BLaER1 (cell line): ENCODE measurements at regions not wholly inside any gene's neighbourhood (a gene's known extent, or its start where the extent isn't known, plus 50 kb on each side); places are given as distances from the start of the nearest gene placed in this dataset.

ENCODE experiments used
- H3K27ac ChIP-seq: shearing (Covaris generic); formaldehyde crosslinking; 2 replicates; pipeline ENCODE4 v1.8.1; 2022
- H3K27me3 ChIP-seq: shearing (Covaris generic); formaldehyde crosslinking; 2 replicates; pipeline ENCODE4 v1.8.1; 2022
- H3K36me3 ChIP-seq: shearing (Covaris generic); formaldehyde crosslinking; 2 replicates; pipeline ENCODE4 v1.8.1; 2022
- H3K4me1 ChIP-seq: shearing (Covaris generic); formaldehyde crosslinking; 2 replicates; pipeline ENCODE4 v1.8.1; 2022
- H3K4me2 ChIP-seq: shearing (Covaris generic); formaldehyde crosslinking; 2 replicates; pipeline ENCODE4 v1.8.1; 2022
- H3K4me3 ChIP-seq: shearing (Covaris generic); formaldehyde crosslinking; 2 replicates; pipeline ENCODE4 v1.8.1; 2022
- H3K9ac ChIP-seq: shearing (Covaris generic); formaldehyde crosslinking; 2 replicates; pipeline ENCODE4 v1.8.1; 2022
- H3K9me3 ChIP-seq: shearing (Covaris generic); formaldehyde crosslinking; 2 replicates; pipeline ENCODE4 v1.8.1; 2022
- H4K20me1 ChIP-seq: shearing (Covaris generic); formaldehyde crosslinking; 2 replicates; pipeline ENCODE4 v1.8.1; 2022
- Cebpa-rat ChIP-seq: shearing (Covaris generic); IDR thresholded peaks from 2 replicates; pipeline ENCODE4 v1.8.1; 2022

- Histone ChIP-seq H3K4me3 (no peak overlapping the region), H3K27me3 (no peaks in the 10 kb centered on the region), H4K20me1 (no peaks in the 10 kb centered on the region), H3K4me2 (no peak overlapping the region), H3K27ac (no peak overlapping the region), H3K36me3 (no peaks in the 10 kb centered on the region), H3K9me3 (peaks cover 47% of the 10 kb centered on the region), H3K9ac (no peak overlapping the region), H3K4me1 (peaks cover 53% of the 10 kb centered on the region)
- no peak for TF ChIP-seq Cebpa-rat
Observed at GRCh38 chr22:49363526-49364230, 464.0 kb downstream of the BRD1 start.

- H3K4me2 ChIP-seq, result no peak overlapping the region
- no peaks in the 10 kb centered on the region for H3K27me3 ChIP-seq
- no peak overlapping the region for H3K9ac ChIP-seq
- no peak overlapping the region; the same call in 1 of the 2 replicates for H3K27ac ChIP-seq
- peaks cover 59% of the 10 kb centered on the region for H3K9me3 ChIP-seq
- no peaks in the 10 kb centered on the region for H3K36me3 ChIP-seq
- H3K4me1 ChIP-seq, result peaks cover 42% of the 10 kb centered on the region
- H3K4me3 ChIP-seq, result no peak overlapping the region
- no peak for TF ChIP-seq Cebpa-rat
- no peaks in the 10 kb centered on the region for H4K20me1 ChIP-seq
Observed at GRCh38 chr22:49362211-49362839, 465.3 kb downstream of the BRD1 start.

- H3K4me1 ChIP-seq, result peaks cover 40% of the 10 kb centered on the region
- no peaks in the 10 kb centered on the region for H3K36me3 ChIP-seq
- H4K20me1 ChIP-seq, result no peaks in the 10 kb centered on the region
- peaks cover 70% of the 10 kb centered on the region for H3K9me3 ChIP-seq
- no peak overlapping the region for H3K27ac ChIP-seq
- no peak for TF ChIP-seq Cebpa-rat
- H3K4me3 ChIP-seq, result no peak overlapping the region
- no peak overlapping the region for H3K9ac ChIP-seq
- H3K4me2 ChIP-seq, result no peak overlapping the region; the same call in 1 of the 2 replicates
- H3K27me3 ChIP-seq, result no peaks in the 10 kb centered on the region
Observed at GRCh38 chr22:49361164-49361563, 466.5 kb downstream of the BRD1 start.

GRCh38 chr22:49360746-49361145 lies 466.9 kb downstream of the BRD1 start:
- H3K9ac ChIP-seq, result no peak overlapping the region
- H3K4me1 ChIP-seq, result peaks cover 40% of the 10 kb centered on the region
- H3K27ac ChIP-seq, result no peak overlapping the region
- H3K9me3 ChIP-seq, result peaks cover 75% of the 10 kb centered on the region
- no peaks in the 10 kb centered on the region for H3K27me3 ChIP-seq
- H3K4me3 ChIP-seq, result no peak overlapping the region
- H3K4me2 ChIP-seq, result peak overlapping the region; percentile 27
- 0 out of 2 replicates have a peak, but pooled peaks cover under 1% of the 10 kb centered on the region for H3K36me3 ChIP-seq
- no peaks in the 10 kb centered on the region for H4K20me1 ChIP-seq
- no peak for TF ChIP-seq Cebpa-rat

GRCh38 chr22:49359076-49359475 lies 468.6 kb downstream of the BRD1 start:
- H3K9me3 ChIP-seq, result peaks cover 76% of the 10 kb centered on the region
- H4K20me1 ChIP-seq, result no peaks in the 10 kb centered on the region
- peak overlapping the region; percentile 24; the same call in 1 of the 2 replicates for H3K4me2 ChIP-seq
- H3K4me1 ChIP-seq, result peaks cover 56% of the 10 kb centered on the region
- no peaks in the 10 kb centered on the region for H3K27me3 ChIP-seq
- TF ChIP-seq Cebpa-rat, result no peak
- H3K27ac ChIP-seq, result no peak overlapping the region
- H3K36me3 ChIP-seq, result 0 out of 2 replicates have a peak, but pooled peaks cover 4% of the 10 kb centered on the region
- no peak overlapping the region for H3K9ac ChIP-seq
- no peak overlapping the region for H3K4me3 ChIP-seq

- Histone ChIP-seq H3K27me3 (no peaks in the 10 kb centered on the region), H3K9ac (no peak overlapping the region), H3K36me3 (0 out of 2 replicates have a peak, but pooled peaks cover 4% of the 10 kb centered on the region), H4K20me1 (no peaks in the 10 kb centered on the region), H3K9me3 (peaks cover 65% of the 10 kb centered on the region), H3K4me2 (no peak overlapping the region), H3K4me1 (peaks cover 68% of the 10 kb centered on the region), H3K4me3 (0 out of 2 replicates have a peak overlapping the region, but pooled peaks have one; percentile 2), H3K27ac (no peak overlapping the region)
- no peak for TF ChIP-seq Cebpa-rat
Observed at GRCh38 chr22:49357661-49358440, 469.8 kb downstream of the BRD1 start.

GRCh38 chr22:49356428-49356827 lies 471.2 kb downstream of the BRD1 start:
- no peak for TF ChIP-seq Cebpa-rat
- no peak overlapping the region for H3K4me2 ChIP-seq
- no peaks in the 10 kb centered on the region for H3K27me3 ChIP-seq
- no peak overlapping the region for H3K9ac ChIP-seq
- no peaks in the 10 kb centered on the region for H4K20me1 ChIP-seq
- no peak overlapping the region for H3K27ac ChIP-seq
- peaks cover 54% of the 10 kb centered on the region for H3K9me3 ChIP-seq
- peaks cover 72% of the 10 kb centered on the region for H3K4me1 ChIP-seq
- 0 out of 2 replicates have a peak, but pooled peaks cover 4% of the 10 kb centered on the region for H3K36me3 ChIP-seq
- no peak overlapping the region for H3K4me3 ChIP-seq

- TF ChIP-seq Cebpa-rat, result no peak
- no peak overlapping the region for H3K27ac ChIP-seq
Observed at GRCh38 chr22:49355211-49355920, 472.3 kb downstream of the BRD1 start.

GRCh38 chr22:49354516-49355210 lies 473.0 kb downstream of the BRD1 start:
- Histone ChIP-seq H3K9ac (no peak overlapping the region), H4K20me1 (no peaks in the 10 kb centered on the region), H3K36me3 (0 out of 2 replicates have a peak, but pooled peaks cover 4% of the 10 kb centered on the region), H3K4me1 (peaks cover 73% of the 10 kb centered on the region), H3K4me3 (no peak overlapping the region), H3K4me2 (peak overlapping the region; percentile 95), H3K27me3 (no peaks in the 10 kb centered on the region), H3K27ac (peak overlapping the region; percentile 78), H3K9me3 (peaks cover 44% of the 10 kb centered on the region)
- TF ChIP-seq Cebpa-rat, result no peak

More at GRCh38 chr22:49355211-49355920, 472.3 kb downstream of the BRD1 start:
- Histone ChIP-seq H3K9ac (no peak overlapping the region), H4K20me1 (no peaks in the 10 kb centered on the region), H3K9me3 (peaks cover 49% of the 10 kb centered on the region), H3K4me3 (no peak overlapping the region), H3K27me3 (no peaks in the 10 kb centered on the region), H3K36me3 (0 out of 2 replicates have a peak, but pooled peaks cover 4% of the 10 kb centered on the region), H3K4me2 (peak overlapping the region; percentile 95), H3K4me1 (peaks cover 72% of the 10 kb centered on the region)
